Testis (tissue), 2 donors: ENCODE measurements at regions not wholly inside any gene's neighbourhood (a gene's known extent, or its start where the extent isn't known, plus 50 kb on each side); places are given as distances from the start of the nearest gene placed in this dataset.

Experiments used
- POLR2A ChIP-seq: fragments of 450-650 bp; IDR thresholded peaks from one replicate; pipeline ENCODE4 v1.6.1; 2017; ENCODE audit warnings: antibody characterized with exemption, mild to moderate bottlenecking, moderate library complexity
- TF ChIP-seq, protein P1 (sequence below), 3 experiments: fragments of 450-650 bp in 2 of 3; fragments of 200-600 bp in 1 of 3; sonication (generic) in 1 of 3; IDR thresholded peaks; one replicate each; pipeline ENCODE4 v1.5.1; 2016 to 2019; ENCODE audit warnings: antibody characterized with exemption in 3 of 3, mild to moderate bottlenecking in 2 of 3, moderate library complexity in 1 of 3

DNA sequence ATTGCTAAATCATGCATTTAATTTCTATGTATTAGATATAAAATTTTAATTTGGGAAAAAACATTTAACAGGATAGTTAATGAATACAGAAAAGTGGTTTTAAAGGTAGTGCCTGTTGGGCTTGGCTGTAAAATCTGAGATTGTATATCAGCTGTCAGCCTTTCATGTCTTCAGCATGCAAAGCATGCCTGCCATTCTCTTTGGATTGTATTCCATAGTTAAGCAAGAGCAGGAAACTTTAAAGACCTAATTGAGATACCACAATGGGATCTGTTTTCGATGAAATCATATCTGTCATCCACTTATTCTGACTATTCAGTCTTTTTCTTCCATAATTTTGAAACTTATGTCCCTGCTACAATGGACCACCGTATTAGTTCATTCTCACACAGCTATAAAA, 451.0 kb upstream of the DDI1 start:
- TF ChIP-seq, protein P1, sequence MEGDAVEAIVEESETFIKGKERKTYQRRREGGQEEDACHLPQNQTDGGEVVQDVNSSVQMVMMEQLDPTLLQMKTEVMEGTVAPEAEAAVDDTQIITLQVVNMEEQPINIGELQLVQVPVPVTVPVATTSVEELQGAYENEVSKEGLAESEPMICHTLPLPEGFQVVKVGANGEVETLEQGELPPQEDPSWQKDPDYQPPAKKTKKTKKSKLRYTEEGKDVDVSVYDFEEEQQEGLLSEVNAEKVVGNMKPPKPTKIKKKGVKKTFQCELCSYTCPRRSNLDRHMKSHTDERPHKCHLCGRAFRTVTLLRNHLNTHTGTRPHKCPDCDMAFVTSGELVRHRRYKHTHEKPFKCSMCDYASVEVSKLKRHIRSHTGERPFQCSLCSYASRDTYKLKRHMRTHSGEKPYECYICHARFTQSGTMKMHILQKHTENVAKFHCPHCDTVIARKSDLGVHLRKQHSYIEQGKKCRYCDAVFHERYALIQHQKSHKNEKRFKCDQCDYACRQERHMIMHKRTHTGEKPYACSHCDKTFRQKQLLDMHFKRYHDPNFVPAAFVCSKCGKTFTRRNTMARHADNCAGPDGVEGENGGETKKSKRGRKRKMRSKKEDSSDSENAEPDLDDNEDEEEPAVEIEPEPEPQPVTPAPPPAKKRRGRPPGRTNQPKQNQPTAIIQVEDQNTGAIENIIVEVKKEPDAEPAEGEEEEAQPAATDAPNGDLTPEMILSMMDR (IDR thresholded peaks at IDR 0.05), result no peak
- TF ChIP-seq POLR2A, result no peak
